Right lobe of liver (tissue), 4 donors: ENCODE measurements at regions not wholly inside any gene's neighbourhood (a gene's known extent, or its start where the extent isn't known, plus 50 kb on each side); places are given as distances from the start of the nearest gene placed in this dataset.

Experiments used
- CTCF ChIP-seq, 4 donors: fragments of 200-600 bp in 3 of 4; fragments of 450-650 bp in 1 of 4; IDR thresholded peaks; one replicate each; pipeline versions ENCODE4 v1.5.1 to v1.8.0; 2016 to 2022; ENCODE audit warnings: antibody characterized with exemption in 4 of 4, mild to moderate bottlenecking in 2 of 4
- POLR2A ChIP-seq: fragments of 450-650 bp; IDR thresholded peaks from one replicate; pipeline ENCODE4 v1.6.1; 2017; ENCODE audit warnings: antibody characterized with exemption, mild to moderate bottlenecking
- donor health status: DM: no; HTN: no; CAD: no.
- donor health status: DM: no; HTN: no; CAD: no.
- donor health status: DM: no; HTN: yes; CAD: no.

GRCh38 chr12:58174316-58174715, 232.9 kb downstream of the ATP23 start:
- TF ChIP-seq CTCF (IDR thresholded peaks at IDR 0.05) (no peak), POLR2A (no peak)
